ENCODE measurements at regions not wholly inside any gene's neighbourhood (a gene's known extent, or its start where the extent isn't known, plus 50 kb on each side); places are given as distances from the start of the nearest gene placed in this dataset.
"Not testable (repeated sequence)": the region's sequence is repeated elsewhere in the genome, so short reads cannot be mapped to it uniquely, and the experiment has no call there.

DNA sequence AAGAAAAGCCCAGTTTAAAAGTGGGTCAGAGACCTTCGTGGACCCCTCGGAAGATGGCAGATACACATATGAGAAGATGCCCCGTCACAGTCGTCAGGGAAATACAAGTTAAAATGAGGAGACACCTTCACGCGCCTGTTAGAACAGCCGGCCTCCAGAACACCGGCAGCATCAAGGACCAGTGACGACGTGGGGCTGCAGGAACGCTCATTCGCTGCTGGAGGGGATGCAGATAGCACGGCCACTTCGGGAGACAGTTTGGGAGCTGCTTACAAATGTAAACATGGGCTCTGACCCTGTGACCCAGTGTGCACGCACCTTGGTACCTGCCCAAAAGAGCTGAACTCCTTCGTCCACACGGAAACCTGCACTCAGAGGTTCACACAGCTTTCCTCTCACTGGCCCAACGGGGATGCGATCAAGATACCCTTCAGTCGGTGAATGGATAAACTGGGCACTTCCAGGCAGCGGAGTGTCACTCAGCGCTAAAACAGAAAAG lies 83.7 kb upstream of the CTDP1 start:
- DNase-seq (ENCODE audit: low read depth in 4 of 4, low spot score in 3 of 4) = no peak

DNA sequence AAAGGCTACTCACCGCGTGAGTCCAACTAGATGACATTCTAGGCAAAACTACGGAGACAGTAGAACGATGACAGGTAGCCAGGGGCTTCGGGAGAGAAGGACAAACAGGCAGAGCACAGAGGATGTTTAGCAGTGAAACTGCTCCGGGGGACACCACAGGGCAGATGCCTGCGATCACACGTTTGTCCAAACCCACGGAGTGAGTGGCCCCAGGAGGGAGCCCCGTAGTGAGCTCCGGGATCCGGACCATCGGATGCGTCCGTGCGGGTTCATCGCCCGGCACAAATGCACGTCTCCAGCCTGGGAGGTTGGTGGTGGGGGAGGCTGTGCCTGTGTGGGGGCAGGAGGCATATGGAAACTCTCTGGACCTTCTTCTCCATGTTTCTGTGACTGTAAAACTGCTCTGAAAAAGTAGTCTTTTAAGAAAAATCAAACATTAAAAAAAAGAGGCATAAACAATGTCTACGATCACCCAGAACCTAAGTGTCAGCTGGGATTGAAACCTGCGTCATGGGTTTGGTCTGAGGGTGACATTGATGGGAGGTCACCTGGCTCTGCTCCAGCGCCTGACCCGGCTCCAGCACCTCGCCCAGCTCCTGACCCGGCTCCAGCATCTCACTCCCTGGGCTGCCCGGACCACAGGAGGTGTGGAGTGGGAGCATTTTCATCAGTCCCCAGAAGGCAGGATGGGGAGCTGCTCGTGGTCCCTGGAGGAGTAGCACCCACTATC lies 83.0 kb upstream of the CTDP1 start:
- no peak for DNase-seq (ENCODE audit: low read depth in 4 of 4, low spot score in 3 of 4)

DNA sequence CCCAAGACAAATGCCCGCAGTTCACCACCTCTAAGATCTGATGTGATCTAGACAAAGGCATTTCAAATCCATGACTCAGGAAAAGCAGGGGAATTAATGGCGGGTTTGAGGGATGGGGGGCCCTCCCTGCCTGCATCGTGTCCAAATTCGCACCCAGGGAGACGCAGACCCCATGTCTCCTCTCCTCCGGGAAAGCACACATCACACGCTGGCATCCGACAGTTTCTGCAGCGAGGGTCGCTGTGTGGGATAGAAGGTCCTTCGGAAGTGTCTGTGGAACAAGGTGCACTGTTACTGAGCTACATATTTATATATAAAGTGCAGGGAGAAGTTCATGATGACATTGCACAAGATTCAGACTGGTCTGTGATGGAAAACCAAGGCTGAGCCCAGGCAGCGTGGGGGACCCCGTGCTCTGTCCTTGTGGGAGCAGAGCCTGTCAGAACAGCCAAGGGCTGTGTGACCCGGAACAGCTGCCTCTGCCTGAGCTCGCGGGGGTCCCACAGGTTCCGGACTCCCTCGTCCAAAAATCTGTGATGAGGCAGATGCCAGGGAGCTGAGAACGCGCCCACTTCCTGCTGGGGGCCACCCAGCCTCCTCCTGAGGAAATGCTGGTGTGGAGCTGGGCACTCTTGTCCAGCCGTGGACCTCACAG lies 82.3 kb upstream of the CTDP1 start:
- no peak for DNase-seq (ENCODE audit: low read depth in 4 of 4, low spot score in 3 of 4)

DNA sequence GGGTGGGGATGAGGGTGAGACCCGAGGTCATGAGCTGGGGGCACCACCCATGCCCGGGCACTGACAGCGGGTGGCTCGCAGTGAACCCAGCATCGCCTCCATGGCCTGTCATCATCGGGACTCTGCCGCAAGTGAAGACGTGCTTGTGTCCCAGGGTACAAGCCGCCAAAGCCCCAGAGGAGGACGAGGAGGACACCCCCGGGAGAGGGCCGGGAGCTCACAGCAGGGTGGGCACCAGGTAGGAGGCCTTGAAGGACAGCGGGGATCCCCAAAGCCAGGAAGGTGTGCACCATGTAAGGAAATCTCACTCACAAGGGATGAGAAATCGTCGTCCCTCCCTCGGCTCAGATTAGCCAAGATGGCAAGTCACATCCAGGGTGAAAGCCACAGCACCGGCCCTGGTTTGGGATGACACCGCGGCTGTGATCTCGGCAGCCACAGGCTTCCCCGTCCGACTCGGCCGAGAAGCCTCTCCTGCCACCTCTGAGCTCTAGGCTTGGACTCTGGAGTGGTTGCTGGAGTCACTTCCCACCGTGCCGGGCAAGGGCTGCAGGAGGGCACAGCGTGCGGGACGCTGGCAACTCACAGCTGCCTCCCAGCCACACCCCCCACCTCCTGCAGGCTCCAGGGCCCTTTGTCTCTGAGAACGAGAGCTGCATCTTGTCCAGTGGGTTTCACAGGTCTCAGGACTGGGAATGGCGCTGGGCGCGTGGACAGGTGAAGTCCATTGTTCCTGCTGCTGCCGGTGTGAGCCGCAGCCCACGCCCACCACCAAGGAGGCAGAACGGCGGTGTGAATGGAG lies 81.6 kb upstream of the CTDP1 start:
- no peak for DNase-seq (ENCODE audit: low read depth in 4 of 4, low spot score in 3 of 4)

DNA sequence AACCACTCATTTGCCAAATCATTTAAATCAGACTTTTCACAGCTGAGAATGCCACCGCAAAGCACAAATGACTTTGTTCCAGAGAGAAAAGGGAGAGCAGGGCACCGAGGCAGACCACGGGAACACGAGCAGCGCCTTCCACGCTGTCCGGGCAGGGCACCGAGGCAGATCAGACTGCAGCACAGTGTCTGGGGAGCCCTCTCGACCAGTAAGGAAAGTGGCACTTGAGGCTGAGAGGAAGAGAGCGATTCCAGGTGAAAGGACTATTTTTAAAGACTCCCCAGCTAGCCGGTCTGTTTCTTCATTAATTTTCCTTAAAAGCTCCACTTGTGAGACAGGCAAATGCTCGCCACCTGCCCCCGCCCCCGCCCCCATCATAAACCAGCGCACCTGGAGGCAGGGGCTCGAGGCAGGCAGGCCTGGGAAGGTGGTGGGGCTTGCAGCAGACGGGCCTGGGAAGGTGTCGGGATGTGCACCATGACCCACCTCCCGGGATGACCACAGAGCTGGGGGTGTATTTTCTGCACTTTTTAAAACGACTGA lies 80.9 kb upstream of the CTDP1 start:
- DNase-seq (ENCODE audit: low read depth in 4 of 4, low spot score in 3 of 4) = no peak

DNA sequence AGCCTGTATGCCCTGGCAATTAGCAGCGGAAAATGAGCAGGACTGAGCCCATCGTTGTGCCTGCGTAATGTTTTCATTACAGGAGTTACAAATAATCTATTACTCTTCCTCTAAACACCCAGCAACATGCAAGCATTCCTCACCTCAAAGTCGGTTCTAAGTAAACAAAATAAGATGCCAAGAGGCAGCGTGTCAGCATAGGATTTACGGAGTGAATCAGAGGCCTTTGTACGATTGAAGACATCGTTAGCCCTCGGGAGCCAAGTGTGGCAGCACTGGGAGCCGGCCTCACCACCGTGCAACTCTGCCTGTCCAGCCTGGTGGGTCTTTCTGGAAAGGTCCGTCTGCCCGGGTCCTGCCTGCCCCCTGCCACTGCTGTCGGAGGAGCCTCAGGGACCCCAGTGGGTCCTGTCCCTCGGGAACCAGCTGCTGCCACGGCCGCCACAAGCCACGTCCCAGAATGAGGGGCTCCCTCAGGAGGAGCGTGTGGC lies 80.1 kb upstream of the CTDP1 start:
- DNase-seq (ENCODE audit: low read depth in 4 of 4, low spot score in 3 of 4) = no peak

DNA sequence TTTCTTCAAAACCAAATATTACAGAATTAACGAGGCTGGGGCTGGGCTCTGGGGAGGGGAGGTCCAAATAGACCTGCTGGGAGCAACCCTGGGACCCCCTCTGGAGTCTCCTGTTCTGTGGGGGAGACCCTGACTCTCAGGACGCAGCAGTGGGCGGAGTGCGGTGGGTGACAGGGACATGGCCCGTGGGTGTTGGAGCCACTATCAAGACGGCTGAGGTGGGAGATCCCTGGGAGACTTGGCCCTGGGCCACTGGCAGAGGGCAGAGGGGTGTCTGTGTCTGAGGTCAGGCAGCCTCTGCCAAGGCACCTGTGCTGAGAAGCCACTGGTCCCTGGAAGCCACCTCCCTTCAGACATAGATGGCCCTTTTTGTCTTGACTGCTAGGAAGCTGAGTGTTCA lies 79.5 kb upstream of the CTDP1 start:
- no peak for DNase-seq (ENCODE audit: low read depth in 4 of 4, low spot score in 3 of 4)

DNA sequence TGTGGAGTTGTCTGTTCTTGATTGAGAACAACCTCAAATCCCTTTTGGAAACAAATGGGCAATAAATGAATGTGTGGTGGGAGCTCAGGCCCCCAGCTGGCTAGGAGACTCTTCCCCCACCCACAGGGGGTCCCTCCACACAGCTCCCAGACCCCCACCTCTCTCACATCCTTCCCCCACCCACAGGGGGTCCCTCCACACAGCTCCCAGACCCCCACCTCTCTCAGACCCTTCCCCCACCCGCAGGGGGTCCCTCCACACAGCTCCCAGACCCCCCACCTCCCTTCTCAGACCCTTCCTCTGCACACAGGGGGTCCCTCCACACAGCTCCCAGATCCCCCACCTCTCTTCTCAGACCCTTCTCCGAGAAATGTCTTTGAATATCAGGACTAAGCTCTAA lies 79.0 kb upstream of the CTDP1 start:
- DNase-seq (ENCODE audit: low read depth in 4 of 4, low spot score in 3 of 4) = no peak

DNA sequence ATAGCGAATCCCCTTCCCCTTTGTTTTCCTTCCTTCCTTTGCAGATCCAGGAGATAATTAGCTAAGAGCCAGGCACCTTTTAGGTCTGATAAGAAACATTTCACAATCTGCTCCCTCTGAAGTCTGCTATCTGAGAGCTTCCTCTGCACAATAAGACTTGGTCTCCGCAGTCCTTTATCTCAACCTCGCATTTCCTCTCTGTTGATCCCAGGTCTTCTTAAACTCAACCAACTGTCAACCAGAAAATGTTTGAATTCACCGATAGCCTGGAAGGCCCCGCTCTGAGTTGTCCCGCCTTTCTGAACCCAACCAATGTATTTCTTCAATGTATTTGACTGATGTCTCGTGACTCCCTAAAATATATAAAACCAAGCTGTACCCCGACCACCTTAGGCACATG lies 78.4 kb upstream of the CTDP1 start:
- DNase-seq (ENCODE audit: low read depth in 4 of 4, low spot score in 3 of 4) = no peak

DNA sequence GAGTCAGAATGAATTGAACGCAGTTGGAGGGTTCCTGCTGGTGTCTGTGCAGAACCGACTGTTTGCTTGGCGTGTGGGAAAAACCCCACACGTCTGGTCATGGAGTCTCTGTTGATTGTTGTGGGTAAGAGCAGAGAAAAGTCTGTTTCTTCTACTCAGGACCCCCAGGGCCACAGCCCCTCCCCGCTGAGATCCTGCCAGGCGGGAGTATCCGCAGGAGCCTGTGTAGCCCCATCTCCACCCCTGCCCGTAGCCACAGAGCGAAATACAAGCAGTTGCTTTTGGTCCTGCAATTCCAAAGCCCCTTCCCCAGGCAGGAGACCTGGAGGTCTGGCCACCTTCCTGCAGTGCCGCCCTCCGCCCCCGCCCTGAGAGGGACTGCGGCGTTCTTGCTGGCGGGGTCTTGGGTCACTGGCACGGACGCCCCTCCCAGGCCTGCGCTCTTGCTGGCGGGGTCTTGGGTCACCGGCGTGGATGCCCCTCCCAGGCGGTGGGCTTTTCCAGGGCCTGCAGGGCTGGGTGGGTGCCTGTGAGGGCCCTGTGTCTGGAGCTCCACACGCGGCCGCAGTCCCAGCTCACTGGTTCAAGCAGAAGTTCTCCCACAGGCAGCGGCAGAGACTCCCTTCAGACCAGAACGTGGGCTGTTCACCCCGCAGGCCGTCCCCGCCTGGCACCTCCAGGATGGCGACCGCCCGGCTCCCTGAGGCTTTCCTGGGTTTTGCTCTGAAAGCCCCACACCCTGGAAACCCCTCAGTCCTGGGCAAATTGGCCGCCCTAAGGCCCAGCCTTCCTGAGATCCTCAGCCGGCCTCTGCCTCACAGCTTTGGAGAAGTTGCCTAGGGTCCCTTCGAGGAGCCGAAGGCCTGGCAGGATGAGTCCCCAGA lies 76.0 kb upstream of the CTDP1 start:
- DNase-seq (ENCODE audit: low read depth in 4 of 4, low spot score in 3 of 4) = no peak

DNA sequence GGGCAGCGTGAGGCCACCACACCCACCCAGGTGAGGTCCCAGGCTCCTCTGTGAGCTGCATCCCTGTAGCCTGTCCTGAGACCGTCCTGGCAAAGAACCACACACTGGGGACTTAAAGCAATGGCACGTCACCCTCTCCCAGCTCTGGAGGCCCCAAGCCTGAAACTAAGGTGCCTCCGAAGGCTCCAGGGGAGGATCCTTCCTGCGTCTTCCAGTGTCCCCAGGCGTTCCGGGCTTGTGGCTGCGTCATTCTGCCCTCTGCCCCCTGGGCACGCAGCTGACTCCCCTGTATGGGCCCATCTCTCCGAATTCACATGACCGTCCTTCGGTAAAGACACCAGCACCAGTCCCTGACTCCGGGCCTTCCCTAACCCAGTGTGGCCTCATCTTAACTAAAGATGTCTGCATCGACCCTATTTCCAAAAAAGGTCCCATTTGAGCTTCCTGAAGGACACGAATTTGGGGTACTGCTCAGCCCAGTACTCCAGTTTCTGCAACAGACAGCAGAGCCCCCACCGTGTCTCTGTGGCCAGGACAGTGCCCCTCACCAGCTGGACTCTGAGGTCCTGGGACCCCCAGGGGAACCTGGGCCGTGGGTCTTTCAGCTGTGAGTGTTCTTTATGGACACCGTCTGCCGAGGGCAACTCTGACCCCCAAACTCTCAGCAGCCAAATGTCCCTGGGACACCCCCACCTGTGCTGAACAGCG lies 75.2 kb upstream of the CTDP1 start:
- no peak for DNase-seq (ENCODE audit: low read depth in 4 of 4, low spot score in 3 of 4)

DNA sequence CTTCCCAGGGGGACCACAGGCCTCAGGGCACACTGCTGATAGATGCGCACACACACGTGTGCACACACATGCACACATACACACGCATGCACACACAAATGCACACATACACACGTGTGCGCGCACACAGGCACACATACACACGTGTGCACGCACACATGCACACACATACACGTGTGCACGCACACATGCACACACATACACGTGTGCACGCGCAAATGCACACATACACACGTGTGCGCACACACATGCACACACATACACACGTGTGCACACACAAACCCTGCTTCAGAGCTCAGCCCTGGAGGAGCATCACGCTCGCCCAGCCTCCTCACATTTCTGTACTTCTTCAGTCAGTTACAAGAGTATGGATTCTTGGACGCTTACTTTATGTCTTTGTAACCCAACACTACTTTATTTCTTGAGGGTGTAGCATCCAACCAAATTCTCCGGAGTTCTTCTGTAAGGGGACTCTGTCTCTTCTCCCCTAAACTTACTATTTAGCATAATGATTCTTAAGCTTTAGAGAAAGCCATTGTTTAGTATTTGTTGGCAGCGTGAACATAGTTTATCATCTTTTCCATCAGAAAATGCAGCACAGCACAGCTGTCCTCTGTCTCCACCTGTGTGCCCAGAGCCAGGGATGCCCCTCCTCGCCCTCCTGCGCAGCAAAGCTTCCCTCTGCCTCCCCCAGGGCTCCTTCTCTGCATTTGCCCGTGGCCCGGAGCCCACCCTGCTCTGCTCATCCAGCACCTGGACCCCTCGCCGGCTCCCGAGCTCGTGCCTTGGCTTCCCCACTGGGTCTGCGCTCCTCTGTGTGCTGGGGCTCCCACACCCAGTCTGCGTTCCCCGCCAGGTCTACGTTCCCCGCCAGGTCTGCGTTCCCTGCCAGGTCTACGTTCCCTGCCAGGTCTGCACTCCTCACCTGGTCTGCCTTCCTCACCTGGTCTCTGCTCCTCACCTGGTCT lies 74.4 kb upstream of the CTDP1 start:
- no peak for DNase-seq (ENCODE audit: low read depth in 4 of 4, low spot score in 3 of 4)

DNA sequence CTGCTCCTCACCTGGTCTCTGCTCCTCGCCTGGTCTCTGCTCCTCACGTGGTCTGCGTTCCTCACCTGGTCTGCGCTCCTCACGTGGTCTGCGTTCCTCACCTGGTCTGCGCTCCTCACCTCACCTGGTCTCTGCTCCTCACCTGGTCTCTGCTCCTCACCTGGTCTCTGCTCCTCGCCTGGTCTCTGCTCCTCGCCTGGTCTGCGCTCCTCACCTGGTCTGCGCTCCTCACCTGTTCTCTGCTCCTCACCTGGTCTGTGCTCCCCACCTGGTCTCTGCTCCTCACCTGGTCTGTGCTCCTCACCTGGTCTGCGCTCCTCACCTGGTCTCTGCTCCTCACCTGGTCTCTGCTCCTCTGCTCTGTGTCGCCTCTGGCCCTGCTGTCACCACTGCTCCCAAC lies 73.5 kb upstream of the CTDP1 start:
- not testable (repeated sequence) for DNase-seq (ENCODE audit: low read depth in 4 of 4, low spot score in 3 of 4)

DNA sequence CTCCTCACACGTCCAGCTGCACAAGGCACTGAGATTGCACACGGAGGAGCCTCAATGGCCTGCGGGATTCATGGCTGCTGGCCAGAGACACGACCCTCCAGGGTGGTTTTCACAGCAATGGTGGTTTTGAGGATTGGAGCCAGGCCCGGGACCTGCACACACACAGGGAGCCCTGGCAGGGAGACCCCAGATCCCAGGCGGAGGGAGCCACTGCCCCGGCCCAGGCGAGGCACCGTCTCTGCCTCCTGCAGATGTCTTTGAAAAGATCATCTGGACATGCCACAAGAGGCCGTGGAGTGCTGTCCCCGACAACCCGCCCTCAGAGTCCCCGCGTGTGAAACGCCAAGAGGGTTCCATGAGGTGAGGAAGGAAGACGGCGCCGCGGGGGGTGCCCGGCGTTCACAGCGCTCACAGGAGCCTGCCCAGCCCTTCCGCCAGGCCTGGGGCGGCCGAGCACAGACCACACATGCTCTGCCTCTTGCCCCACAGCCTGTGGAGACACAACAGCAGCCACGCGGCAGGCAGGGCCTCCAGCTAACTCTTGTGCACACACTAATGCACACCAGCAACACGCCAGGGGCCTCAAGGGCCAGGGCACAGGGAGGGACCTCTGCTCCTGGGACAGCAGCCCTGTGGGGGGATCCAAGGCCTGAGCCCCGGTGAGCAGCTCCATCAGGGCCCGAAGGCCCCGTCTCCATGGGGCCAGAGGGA lies 72.8 kb upstream of the CTDP1 start:
- DNase-seq (ENCODE audit: low read depth in 4 of 4, low spot score in 3 of 4) = no peak

DNA sequence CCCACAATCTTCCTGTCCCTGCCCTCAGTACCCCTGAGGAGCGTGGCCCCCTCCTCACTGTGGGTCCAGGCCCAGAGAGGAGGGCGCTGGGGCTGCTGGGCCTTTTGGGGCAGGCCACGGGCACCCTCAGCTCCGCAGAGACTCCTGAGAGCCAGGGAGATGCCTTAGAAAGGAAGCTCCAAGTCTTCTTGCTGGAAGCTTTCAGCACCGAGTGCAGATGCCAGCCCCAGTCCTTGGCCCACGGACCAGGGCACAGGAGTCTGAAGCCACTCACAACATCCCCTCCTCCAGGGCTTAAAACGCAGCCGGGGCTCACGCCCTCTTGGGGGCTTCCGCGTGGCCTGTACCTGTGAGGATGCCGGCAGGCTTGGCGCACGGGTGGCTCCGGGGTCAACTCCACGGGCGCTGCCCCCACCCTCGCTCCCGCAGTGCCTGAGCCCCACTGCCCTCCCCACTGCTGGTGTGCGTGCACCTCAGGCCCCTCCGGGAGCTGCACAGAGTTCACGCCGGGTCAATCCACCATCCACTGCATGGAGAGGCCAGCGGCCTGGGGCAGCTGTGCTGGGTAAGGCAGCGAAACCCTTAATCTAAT lies 72.1 kb upstream of the CTDP1 start:
- no peak for DNase-seq (ENCODE audit: low read depth in 4 of 4, low spot score in 3 of 4)

DNA sequence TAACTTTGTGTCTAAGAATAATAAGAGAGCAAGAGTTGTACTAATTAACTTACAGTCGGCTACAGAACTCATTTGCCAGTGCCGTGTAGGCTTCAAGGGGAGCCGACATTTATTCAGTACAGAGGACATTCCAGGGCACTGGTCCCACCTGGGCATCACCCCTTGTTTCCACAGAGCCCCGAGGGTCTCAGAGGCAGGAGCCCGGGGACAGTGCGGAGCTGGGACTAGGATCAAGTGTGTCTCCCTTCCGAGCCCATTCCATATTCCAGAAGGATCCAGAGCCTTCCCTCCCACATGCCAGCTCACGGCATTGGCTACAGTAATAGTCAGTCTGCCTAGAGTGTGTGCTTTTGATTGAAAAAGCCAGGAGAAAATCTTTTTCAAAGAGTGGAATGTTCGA lies 71.5 kb upstream of the CTDP1 start:
- DNase-seq (ENCODE audit: low read depth in 4 of 4, low spot score in 3 of 4) = no peak

DNA sequence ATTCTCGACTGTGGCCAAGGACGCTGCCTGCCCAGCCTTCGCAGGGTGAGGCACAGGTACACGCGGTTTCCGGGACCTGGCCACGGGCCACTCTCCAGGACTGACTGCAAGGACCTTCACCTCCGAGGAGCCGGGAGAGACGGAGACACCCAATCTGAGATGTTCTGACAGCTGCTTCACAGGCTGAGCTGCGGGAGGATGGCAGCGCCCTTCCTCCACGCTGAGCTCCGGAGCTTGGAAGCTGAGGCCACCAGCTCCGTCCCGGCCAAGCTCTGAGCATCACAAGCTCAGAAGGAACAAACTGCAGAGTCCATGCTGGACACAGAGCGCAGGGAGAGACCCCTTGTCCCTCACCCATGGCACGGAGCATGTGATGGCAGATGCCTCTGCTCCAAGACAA lies 71.1 kb upstream of the CTDP1 start:
- no peak for DNase-seq (ENCODE audit: low read depth in 4 of 4, low spot score in 3 of 4)
